Keratinocyte (primary cell): ENCODE measurements at regions not wholly inside any gene's neighbourhood (a gene's known extent, or its start where the extent isn't known, plus 50 kb on each side); places are given as distances from the start of the nearest gene placed in this dataset.

ENCODE experiments used
- DNase-seq: peaks from one replicate; pipeline ENCODE4 v3.0.0-alpha.2; 2011; ENCODE audit warnings: low read depth, missing footprints, low spot score
- FAIRE-seq: peaks from 2 replicates; lab custom pipeline; 2011; peaks lifted over from hg19 to GRCh38; lab: Jason Lieb, UNC
- H2AFZ ChIP-seq: 2 replicates; pipeline ENCODE4 v1.6.0; 2012; ENCODE audit warnings: low read length, control low read depth, inconsistent platforms; ENCODE audit not compliant: control insufficient read depth
- H3K27ac ChIP-seq: 2 replicates; pipeline ENCODE4 v1.5.1; 2011; ENCODE audit warnings: low read length; ENCODE audit not compliant: control insufficient read depth, insufficient read depth
- H3K27me3 ChIP-seq: 3 replicates; pipeline ENCODE4 v1.6.0; 2011; ENCODE audit warnings: low read length; ENCODE audit not compliant: control insufficient read depth, insufficient read depth; ENCODE audit errors: extremely low read depth
- H3K36me3 ChIP-seq, 2 experiments: 2 replicates in 1 of 2; 3 replicates in 1 of 2; pipeline ENCODE4 v1.5.1; 2011; ENCODE audit warnings: low read length in 2 of 2, mild to moderate bottlenecking in 1 of 2; ENCODE audit not compliant: control insufficient read depth in 2 of 2, insufficient read depth in 2 of 2; ENCODE audit errors: extremely low read depth in 1 of 2
- H3K4me1 ChIP-seq: 3 replicates; pipeline ENCODE4 v1.5.1; 2011; ENCODE audit warnings: low read length; ENCODE audit not compliant: control insufficient read depth, insufficient read depth; ENCODE audit errors: extremely low read depth
- H3K4me2 ChIP-seq: 3 replicates; pipeline ENCODE4 v1.6.0; 2011; ENCODE audit warnings: low read depth, low read length; ENCODE audit not compliant: control insufficient read depth, insufficient read depth; ENCODE audit errors: extremely low read depth
- H3K4me3 ChIP-seq, 3 experiments: fragments of 200-600 bp in 1 of 3; sonication (generic) in 1 of 3; 2 replicates in 2 of 3; 3 replicates in 1 of 3; pipeline ENCODE4 v1.5.1; 2011 to 2016; ENCODE audit warnings: low read length in 3 of 3, mild to moderate bottlenecking in 3 of 3, control low read depth in 2 of 3, inconsistent platforms in 1 of 3, low read depth in 1 of 3, mixed read lengths in 1 of 3, mixed run types in 1 of 3, moderate library complexity in 1 of 3; ENCODE audit not compliant: control insufficient read depth in 2 of 3, insufficient read depth in 2 of 3; ENCODE audit errors: extremely low read depth in 1 of 3
- H3K79me2 ChIP-seq: 2 replicates; pipeline ENCODE4 v1.6.0; 2012; ENCODE audit warnings: low read length; ENCODE audit not compliant: control insufficient read depth, insufficient read depth
- H3K9ac ChIP-seq: 3 replicates; pipeline ENCODE4 v1.6.0; 2011; ENCODE audit warnings: low read length; ENCODE audit not compliant: control insufficient read depth, insufficient read depth; ENCODE audit errors: extremely low read depth
- H3K9me1 ChIP-seq: 3 replicates; pipeline ENCODE4 v1.6.0; 2011; ENCODE audit warnings: low read length; ENCODE audit not compliant: control insufficient read depth, insufficient read depth; ENCODE audit errors: extremely low read depth
- H3K9me3 ChIP-seq: 2 replicates; pipeline ENCODE4 v1.5.1; 2012; ENCODE audit warnings: low read depth, low read length; ENCODE audit not compliant: control insufficient read depth
- H4K20me1 ChIP-seq: 3 replicates; pipeline ENCODE4 v1.6.0; 2011; ENCODE audit warnings: low read length; ENCODE audit not compliant: control insufficient read depth, insufficient read depth; ENCODE audit errors: extremely low read depth
- EZH2 ChIP-seq: IDR thresholded peaks from one replicate; pipeline ENCODE4 v1.6.1; 2012; ENCODE audit warnings: inconsistent platforms, mild to moderate bottlenecking, low read length, moderate library complexity
- dilution Hi-C: fragments of 300-500 bp; cut with MboI; formaldehyde crosslinking; loops from one replicate; pipeline ENCODE4 v1.7.0; 2020; ENCODE audit warnings: low sequenced_read_pairs; ENCODE audit not compliant: extremely low pct_ligation_motif_present
- TF ChIP-seq, protein P1 (sequence below), 3 experiments: IDR thresholded peaks in 1 of 3; conservative IDR thresholded peaks in 1 of 3; optimal IDR thresholded peaks in 1 of 3; 2 replicates in 2 of 3; 3 replicates in 1 of 3; pipeline versions ENCODE3 to v1.5.1; 2011; ENCODE audit warnings: low read length in 3 of 3, mild to moderate bottlenecking in 3 of 3, moderate library complexity in 2 of 3, control low read depth in 1 of 3, inconsistent platforms in 1 of 3; ENCODE audit not compliant: insufficient read depth in 2 of 3; ENCODE audit errors: extremely low read depth in 1 of 3

DNA sequence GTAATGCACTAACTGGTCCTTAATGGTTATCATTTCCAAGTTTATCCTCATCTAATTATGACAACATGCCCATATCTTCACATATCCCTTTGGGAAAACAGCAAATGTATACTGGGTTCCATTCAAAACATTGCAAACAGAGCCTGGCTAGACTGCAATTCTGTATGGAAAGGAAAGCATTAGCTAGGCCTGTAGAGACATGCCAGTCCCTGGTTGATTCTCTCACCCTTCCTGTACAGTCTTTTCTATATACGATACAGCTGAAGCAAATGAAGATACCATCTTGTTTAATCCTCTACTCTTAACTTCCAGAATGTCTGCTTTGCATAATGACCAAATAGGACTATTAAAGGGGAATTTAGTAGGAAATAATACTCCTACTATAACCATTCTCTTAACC, 294.4 kb upstream of the MC4R start:
- Histone ChIP-seq H4K20me1 (no peaks in the 10 kb centered on the region), H3K4me3 (no peak overlapping the region), H3K9me3 (peaks cover 2% of the 10 kb centered on the region), H3K9me1 (no peaks in the 10 kb centered on the region), H3K9ac (no peak overlapping the region), H3K4me1 (peaks cover 2% of the 10 kb centered on the region), H3K79me2 (no peaks in the 10 kb centered on the region), H3K27me3 (no peaks in the 10 kb centered on the region), H2AFZ (peak overlapping the region; percentile 75), H3K27ac (no peak overlapping the region), H3K4me2 (no peak overlapping the region), H3K36me3 (no peaks in the 10 kb centered on the region)
- dilution Hi-C loops: no loop called here
- DNase-seq (no peak), FAIRE-seq (peak; percentile 74)
- TF ChIP-seq, protein P1, sequence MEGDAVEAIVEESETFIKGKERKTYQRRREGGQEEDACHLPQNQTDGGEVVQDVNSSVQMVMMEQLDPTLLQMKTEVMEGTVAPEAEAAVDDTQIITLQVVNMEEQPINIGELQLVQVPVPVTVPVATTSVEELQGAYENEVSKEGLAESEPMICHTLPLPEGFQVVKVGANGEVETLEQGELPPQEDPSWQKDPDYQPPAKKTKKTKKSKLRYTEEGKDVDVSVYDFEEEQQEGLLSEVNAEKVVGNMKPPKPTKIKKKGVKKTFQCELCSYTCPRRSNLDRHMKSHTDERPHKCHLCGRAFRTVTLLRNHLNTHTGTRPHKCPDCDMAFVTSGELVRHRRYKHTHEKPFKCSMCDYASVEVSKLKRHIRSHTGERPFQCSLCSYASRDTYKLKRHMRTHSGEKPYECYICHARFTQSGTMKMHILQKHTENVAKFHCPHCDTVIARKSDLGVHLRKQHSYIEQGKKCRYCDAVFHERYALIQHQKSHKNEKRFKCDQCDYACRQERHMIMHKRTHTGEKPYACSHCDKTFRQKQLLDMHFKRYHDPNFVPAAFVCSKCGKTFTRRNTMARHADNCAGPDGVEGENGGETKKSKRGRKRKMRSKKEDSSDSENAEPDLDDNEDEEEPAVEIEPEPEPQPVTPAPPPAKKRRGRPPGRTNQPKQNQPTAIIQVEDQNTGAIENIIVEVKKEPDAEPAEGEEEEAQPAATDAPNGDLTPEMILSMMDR (optimal IDR thresholded peaks at IDR 0.05 in 1 of 3, IDR thresholded peaks at IDR 0.05 in 1 of 3, conservative IDR thresholded peaks at IDR 0.05 in 1 of 3; ENCODE audit: extremely low read depth in 1 of 3, insufficient read depth in 2 of 3, low read length in 3 of 3): no peak
- TF ChIP-seq EZH2: no peak

DNA sequence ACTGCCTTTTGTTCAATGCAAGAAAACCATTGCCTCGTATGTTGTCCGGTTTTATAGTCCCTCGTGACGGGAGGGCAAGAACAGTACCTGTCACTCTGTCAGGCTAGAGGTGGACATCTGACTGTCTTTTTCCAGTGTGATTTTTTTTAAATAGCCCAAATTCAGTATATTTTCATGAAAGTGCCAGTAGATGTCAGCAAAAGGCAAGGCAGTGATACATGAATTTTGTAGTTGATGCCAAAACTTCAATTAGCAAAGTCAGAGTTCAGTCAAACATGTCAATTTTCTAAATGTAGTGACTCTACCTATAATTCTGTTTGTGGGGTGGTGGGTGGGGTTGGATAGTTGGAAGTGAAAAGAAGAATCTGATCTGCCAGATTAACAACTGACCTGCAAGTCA, 296.0 kb upstream of the MC4R start:
- FAIRE-seq (no peak), DNase-seq (no peak)
- H2AFZ ChIP-seq: no peak overlapping the region
- H3K9me3 ChIP-seq: no peaks in the 10 kb centered on the region
- TF ChIP-seq, protein P1 (optimal IDR thresholded peaks at IDR 0.05 in 1 of 3, IDR thresholded peaks at IDR 0.05 in 1 of 3, conservative IDR thresholded peaks at IDR 0.05 in 1 of 3; ENCODE audit: extremely low read depth in 1 of 3, insufficient read depth in 2 of 3, low read length in 3 of 3): peak in 1 of 3 experiments; percentile 15
- no peak for TF ChIP-seq EZH2
- dilution Hi-C loops: no loop called here
- no peak overlapping the region for H3K9ac ChIP-seq
- no peak overlapping the region for H3K4me3 ChIP-seq
- peaks cover 2% of the 10 kb centered on the region for H3K4me1 ChIP-seq
- H3K36me3 ChIP-seq: no peaks in the 10 kb centered on the region
- no peaks in the 10 kb centered on the region for H3K27me3 ChIP-seq
- H4K20me1 ChIP-seq: no peaks in the 10 kb centered on the region
- no peak overlapping the region for H3K4me2 ChIP-seq
- no peaks in the 10 kb centered on the region for H3K9me1 ChIP-seq
- no peaks in the 10 kb centered on the region for H3K79me2 ChIP-seq
- H3K27ac ChIP-seq: no peak overlapping the region
